SU-DHL-6 (cell line): ENCODE measurements at regions not wholly inside any gene's neighbourhood (a gene's known extent, or its start where the extent isn't known, plus 50 kb on each side); places are given as distances from the start of the nearest gene placed in this dataset.

ENCODE experiments used
- EZH2phosphoT487 ChIP-seq: fragments of 200-600 bp; sonication (generic), shearing (Covaris generic); conservative IDR thresholded peaks from 2 replicates; pipeline ENCODE4 v1.6.1; 2018; ENCODE audit warnings: mild to moderate bottlenecking, antibody characterized with exemption, low read length, moderate library complexity, mixed read lengths
- TF ChIP-seq, protein P1 (sequence below): fragments of 200-600 bp; sonication (generic); IDR thresholded peaks from one replicate; pipeline ENCODE4 v1.5.1; 2017; ENCODE audit warnings: antibody characterized with exemption, mild to moderate bottlenecking, low read length, moderate library complexity; ENCODE audit not compliant: insufficient read depth, poor library complexity, severe bottlenecking

DNA sequence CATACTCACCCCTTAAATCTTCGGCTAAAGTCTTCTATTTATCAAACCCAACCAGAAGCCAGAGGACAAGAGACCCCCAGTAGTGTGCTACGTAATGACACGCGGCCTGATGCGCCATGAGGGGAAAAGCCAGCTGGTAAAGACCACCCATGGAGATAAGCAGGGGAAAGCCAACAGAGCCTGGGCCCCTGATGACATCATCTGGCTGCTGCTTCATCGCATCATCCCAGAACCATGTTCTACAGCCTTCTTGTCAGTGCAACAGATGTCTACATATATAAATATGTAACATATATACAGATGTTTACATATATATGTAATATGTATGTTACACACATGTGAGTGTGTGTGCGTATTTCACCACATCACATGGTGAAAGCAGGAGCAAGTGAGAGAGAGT, 81.7 kb upstream of the VANGL1 start:
- TF ChIP-seq, protein P1, sequence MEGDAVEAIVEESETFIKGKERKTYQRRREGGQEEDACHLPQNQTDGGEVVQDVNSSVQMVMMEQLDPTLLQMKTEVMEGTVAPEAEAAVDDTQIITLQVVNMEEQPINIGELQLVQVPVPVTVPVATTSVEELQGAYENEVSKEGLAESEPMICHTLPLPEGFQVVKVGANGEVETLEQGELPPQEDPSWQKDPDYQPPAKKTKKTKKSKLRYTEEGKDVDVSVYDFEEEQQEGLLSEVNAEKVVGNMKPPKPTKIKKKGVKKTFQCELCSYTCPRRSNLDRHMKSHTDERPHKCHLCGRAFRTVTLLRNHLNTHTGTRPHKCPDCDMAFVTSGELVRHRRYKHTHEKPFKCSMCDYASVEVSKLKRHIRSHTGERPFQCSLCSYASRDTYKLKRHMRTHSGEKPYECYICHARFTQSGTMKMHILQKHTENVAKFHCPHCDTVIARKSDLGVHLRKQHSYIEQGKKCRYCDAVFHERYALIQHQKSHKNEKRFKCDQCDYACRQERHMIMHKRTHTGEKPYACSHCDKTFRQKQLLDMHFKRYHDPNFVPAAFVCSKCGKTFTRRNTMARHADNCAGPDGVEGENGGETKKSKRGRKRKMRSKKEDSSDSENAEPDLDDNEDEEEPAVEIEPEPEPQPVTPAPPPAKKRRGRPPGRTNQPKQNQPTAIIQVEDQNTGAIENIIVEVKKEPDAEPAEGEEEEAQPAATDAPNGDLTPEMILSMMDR = no peak
- no peak for TF ChIP-seq EZH2phosphoT487
